ENCODE measurements at regions not wholly inside any gene's neighbourhood (a gene's known extent, or its start where the extent isn't known, plus 50 kb on each side); places are given as distances from the start of the nearest gene placed in this dataset.

DNA sequence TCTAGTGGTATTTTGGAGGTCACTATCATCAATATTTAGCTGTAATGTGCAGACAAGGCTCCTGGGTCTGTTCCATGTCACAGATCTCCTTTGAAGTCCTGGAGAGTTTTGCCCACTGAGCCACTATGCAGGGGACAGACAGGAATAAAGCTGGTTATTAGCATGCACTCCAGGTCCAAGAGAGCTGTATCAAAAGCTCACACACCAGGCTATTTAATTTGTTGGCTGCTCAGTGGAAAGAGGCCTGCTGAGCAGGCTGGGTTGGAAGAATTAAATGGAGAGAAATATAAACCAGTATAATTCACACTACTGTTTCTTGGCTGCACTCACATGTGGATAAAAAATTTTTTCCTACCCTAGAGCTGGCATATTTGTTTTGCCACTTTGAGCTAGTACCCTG lies 113.8 kb upstream of the TAF11L2 start:
- TF ChIP-seq, protein P1, sequence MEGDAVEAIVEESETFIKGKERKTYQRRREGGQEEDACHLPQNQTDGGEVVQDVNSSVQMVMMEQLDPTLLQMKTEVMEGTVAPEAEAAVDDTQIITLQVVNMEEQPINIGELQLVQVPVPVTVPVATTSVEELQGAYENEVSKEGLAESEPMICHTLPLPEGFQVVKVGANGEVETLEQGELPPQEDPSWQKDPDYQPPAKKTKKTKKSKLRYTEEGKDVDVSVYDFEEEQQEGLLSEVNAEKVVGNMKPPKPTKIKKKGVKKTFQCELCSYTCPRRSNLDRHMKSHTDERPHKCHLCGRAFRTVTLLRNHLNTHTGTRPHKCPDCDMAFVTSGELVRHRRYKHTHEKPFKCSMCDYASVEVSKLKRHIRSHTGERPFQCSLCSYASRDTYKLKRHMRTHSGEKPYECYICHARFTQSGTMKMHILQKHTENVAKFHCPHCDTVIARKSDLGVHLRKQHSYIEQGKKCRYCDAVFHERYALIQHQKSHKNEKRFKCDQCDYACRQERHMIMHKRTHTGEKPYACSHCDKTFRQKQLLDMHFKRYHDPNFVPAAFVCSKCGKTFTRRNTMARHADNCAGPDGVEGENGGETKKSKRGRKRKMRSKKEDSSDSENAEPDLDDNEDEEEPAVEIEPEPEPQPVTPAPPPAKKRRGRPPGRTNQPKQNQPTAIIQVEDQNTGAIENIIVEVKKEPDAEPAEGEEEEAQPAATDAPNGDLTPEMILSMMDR (conservative IDR thresholded peaks at IDR 0.05; ENCODE audit: low read depth, low read length), result no peak
- TF ChIP-seq RAD21 (IDR thresholded peaks at IDR 0.05; ENCODE audit: low read length) (no peak), RFX5 (IDR thresholded peaks at IDR 0.05; ENCODE audit: low read depth, low read length) (no peak), POLR2A (IDR thresholded peaks at IDR 0.05; ENCODE audit: low read depth, low read length) (no peak), MXI1 (IDR thresholded peaks at IDR 0.05; ENCODE audit: borderline replicate concordance, low read depth, low read length) (no peak), NFE2L2 (IDR thresholded peaks at IDR 0.05; ENCODE audit: low read depth, low read length) (no peak)
- TF ChIP-seq, protein P2, sequence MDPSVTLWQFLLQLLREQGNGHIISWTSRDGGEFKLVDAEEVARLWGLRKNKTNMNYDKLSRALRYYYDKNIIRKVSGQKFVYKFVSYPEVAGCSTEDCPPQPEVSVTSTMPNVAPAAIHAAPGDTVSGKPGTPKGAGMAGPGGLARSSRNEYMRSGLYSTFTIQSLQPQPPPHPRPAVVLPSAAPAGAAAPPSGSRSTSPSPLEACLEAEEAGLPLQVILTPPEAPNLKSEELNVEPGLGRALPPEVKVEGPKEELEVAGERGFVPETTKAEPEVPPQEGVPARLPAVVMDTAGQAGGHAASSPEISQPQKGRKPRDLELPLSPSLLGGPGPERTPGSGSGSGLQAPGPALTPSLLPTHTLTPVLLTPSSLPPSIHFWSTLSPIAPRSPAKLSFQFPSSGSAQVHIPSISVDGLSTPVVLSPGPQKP (IDR thresholded peaks at IDR 0.05; ENCODE audit: borderline replicate concordance, low read depth, low read length), result no peak

Measured in IMR-90 (cell line).